HUES48 (cell line): ENCODE measurements at regions not wholly inside any gene's neighbourhood (a gene's known extent, or its start where the extent isn't known, plus 50 kb on each side); places are given as distances from the start of the nearest gene placed in this dataset.
"Not testable (repeated sequence)": the region's sequence is repeated elsewhere in the genome, so short reads cannot be mapped to it uniquely, and the experiment has no call there.

Source experiments
- H3K27ac ChIP-seq: one replicate; pipeline ENCODE4 v1.7.0; 2013; ENCODE audit warnings: low read depth, low read length, inconsistent platforms
- H3K27me3 ChIP-seq: 2 replicates; pipeline ENCODE4 v1.6.1; 2013; ENCODE audit warnings: mild to moderate bottlenecking, low read length; ENCODE audit not compliant: control insufficient read depth, insufficient read depth
- H3K36me3 ChIP-seq: 2 replicates; pipeline ENCODE4 v1.6.1; 2013; ENCODE audit warnings: low read length; ENCODE audit not compliant: control insufficient read depth, insufficient read depth
- H3K4me1 ChIP-seq: 2 replicates; pipeline ENCODE4 v1.6.1; 2013; ENCODE audit warnings: mild to moderate bottlenecking, low read length; ENCODE audit not compliant: control insufficient read depth, insufficient read depth
- H3K4me3 ChIP-seq: 2 replicates; pipeline ENCODE4 v1.5.1; 2013; ENCODE audit warnings: mild to moderate bottlenecking, low read depth, low read length
- H3K9ac ChIP-seq: 2 replicates; pipeline ENCODE4 v1.6.1; 2013; ENCODE audit warnings: mild to moderate bottlenecking, low read depth, low read length, moderate library complexity
- H3K9me3 ChIP-seq: 2 replicates; pipeline ENCODE4 v1.6.1; 2013; ENCODE audit warnings: low read length; ENCODE audit not compliant: control insufficient read depth, insufficient read depth

- Histone ChIP-seq H3K4me3 (no peak overlapping the region), H3K27ac (no peak overlapping the region), H3K36me3 (no peaks in the 10 kb centered on the region), H3K4me1 (no peaks in the 10 kb centered on the region), H3K9me3 (no peaks in the 10 kb centered on the region), H3K9ac (no peak overlapping the region), H3K27me3 (no peaks in the 10 kb centered on the region)
Measured at GRCh38 chr11:45395421-45395820, 109.3 kb upstream of the SYT13 start.

GRCh38 chr11:45394294-45395085, 108.3 kb upstream of the SYT13 start:
- Histone ChIP-seq H3K27me3 (no peaks in the 10 kb centered on the region), H3K9me3 (no peaks in the 10 kb centered on the region), H3K9ac (no peak overlapping the region), H3K27ac (no peak overlapping the region), H3K36me3 (no peaks in the 10 kb centered on the region), H3K4me1 (no peaks in the 10 kb centered on the region), H3K4me3 (no peak overlapping the region)

- H3K9me3 ChIP-seq: no peaks in the 10 kb centered on the region
- H3K9ac ChIP-seq: no peak overlapping the region
- H3K4me3 ChIP-seq: no peak overlapping the region
- no peak overlapping the region for H3K27ac ChIP-seq
- no peaks in the 10 kb centered on the region for H3K27me3 ChIP-seq
- no peaks in the 10 kb centered on the region for H3K4me1 ChIP-seq
- H3K36me3 ChIP-seq: no peaks in the 10 kb centered on the region
Measured at GRCh38 chr11:45393826-45394225, 107.7 kb upstream of the SYT13 start.

- no peak overlapping the region for H3K27ac ChIP-seq
- H3K36me3 ChIP-seq: no peaks in the 10 kb centered on the region
- no peaks in the 10 kb centered on the region for H3K4me1 ChIP-seq
- no peak overlapping the region for H3K9ac ChIP-seq
- H3K27me3 ChIP-seq: no peaks in the 10 kb centered on the region
- no peak overlapping the region for H3K4me3 ChIP-seq
- no peaks in the 10 kb centered on the region for H3K9me3 ChIP-seq
Measured at GRCh38 chr11:45393334-45393733, 107.2 kb upstream of the SYT13 start.

- Histone ChIP-seq H3K36me3 (no peaks in the 10 kb centered on the region), H3K27ac (no peak overlapping the region), H3K4me3 (no peak overlapping the region), H3K4me1 (no peaks in the 10 kb centered on the region), H3K27me3 (no peaks in the 10 kb centered on the region), H3K9me3 (no peaks in the 10 kb centered on the region), H3K9ac (no peak overlapping the region)
Measured at GRCh38 chr11:45392591-45393091, 106.5 kb upstream of the SYT13 start.

- H3K36me3 ChIP-seq: no peaks in the 10 kb centered on the region
- no peaks in the 10 kb centered on the region for H3K4me1 ChIP-seq
- H3K27ac ChIP-seq: no peak overlapping the region
- H3K4me3 ChIP-seq: no peak overlapping the region
- H3K9me3 ChIP-seq: no peaks in the 10 kb centered on the region
- H3K27me3 ChIP-seq: no peaks in the 10 kb centered on the region
- H3K9ac ChIP-seq: no peak overlapping the region
Measured at GRCh38 chr11:45392154-45392553, 106.0 kb upstream of the SYT13 start.

- no peaks in the 10 kb centered on the region for H3K36me3 ChIP-seq
- no peak overlapping the region for H3K9ac ChIP-seq
- H3K27me3 ChIP-seq: no peaks in the 10 kb centered on the region
- no peaks in the 10 kb centered on the region for H3K9me3 ChIP-seq
- no peaks in the 10 kb centered on the region for H3K4me1 ChIP-seq
- no peak overlapping the region for H3K4me3 ChIP-seq
- H3K27ac ChIP-seq: no peak overlapping the region
Measured at GRCh38 chr11:45391168-45391850, 105.2 kb upstream of the SYT13 start.

- Histone ChIP-seq H3K4me3 (no peak overlapping the region), H3K9me3 (no peaks in the 10 kb centered on the region), H3K9ac (no peak overlapping the region), H3K27me3 (no peaks in the 10 kb centered on the region), H3K27ac (no peak overlapping the region), H3K36me3 (no peaks in the 10 kb centered on the region), H3K4me1 (no peaks in the 10 kb centered on the region)
Measured at GRCh38 chr11:45390407-45390806, 104.3 kb upstream of the SYT13 start.

GRCh38 chr11:45388472-45388871, 102.3 kb upstream of the SYT13 start:
- no peak overlapping the region for H3K27ac ChIP-seq
- H3K4me3 ChIP-seq: no peak overlapping the region
- H3K9ac ChIP-seq: no peak overlapping the region
- no peaks in the 10 kb centered on the region for H3K4me1 ChIP-seq
- H3K36me3 ChIP-seq: no peaks in the 10 kb centered on the region
- no peaks in the 10 kb centered on the region for H3K9me3 ChIP-seq
- no peaks in the 10 kb centered on the region for H3K27me3 ChIP-seq

GRCh38 chr11:45387885-45388284, 101.7 kb upstream of the SYT13 start:
- H3K4me3 ChIP-seq, H3K9me3 ChIP-seq, H3K4me1 ChIP-seq, H3K27me3 ChIP-seq, H3K9ac ChIP-seq, H3K36me3 ChIP-seq, H3K27ac ChIP-seq: not testable (repeated sequence)

GRCh38 chr11:45386972-45387371, 100.8 kb upstream of the SYT13 start:
- Histone ChIP-seq H3K36me3 (no peaks in the 10 kb centered on the region), H3K9ac (no peak overlapping the region), H3K27me3 (no peaks in the 10 kb centered on the region), H3K27ac (no peak overlapping the region), H3K4me1 (no peaks in the 10 kb centered on the region), H3K4me3 (no peak overlapping the region), H3K9me3 (no peaks in the 10 kb centered on the region)
